Stimulated activated CD4-positive, alpha-beta T cell treated with anti-CD3 and anti-CD28 coated beads, Interleukin-1b, Interleukin-23, amount 100 ng/mL, for 48 hours (primary cell): ENCODE measurements at regions not wholly inside any gene's neighbourhood (a gene's known extent, or its start where the extent isn't known, plus 50 kb on each side); places are given as distances from the start of the nearest gene placed in this dataset.
"Not testable (repeated sequence)": the region's sequence is repeated elsewhere in the genome, so short reads cannot be mapped to it uniquely, and the experiment has no call there.

Experiments
- DNase-seq: peaks from one replicate; pipeline ENCODE4 v3.0.0-alpha.2; 2020

DNA sequence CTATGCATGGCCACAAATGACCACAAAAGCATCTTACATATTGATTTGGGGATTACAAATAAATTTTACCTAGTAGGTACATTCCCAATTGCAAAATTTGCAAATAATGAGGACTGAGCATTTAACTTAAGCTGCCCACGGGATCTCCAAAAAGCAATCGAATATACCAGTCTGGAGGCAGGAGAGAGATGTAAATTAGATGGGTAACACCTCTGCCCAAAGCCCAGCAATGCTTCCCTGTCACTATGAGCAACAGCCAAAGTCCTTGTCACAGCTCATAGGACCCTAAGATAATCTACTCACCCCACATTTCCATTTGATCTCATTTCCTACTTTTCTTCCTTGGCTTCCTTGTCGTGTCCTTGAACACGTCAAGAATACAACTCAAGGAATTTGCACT is 172.2 kb downstream of the SUCLG1 start:
- DNase-seq, result no peak

DNA sequence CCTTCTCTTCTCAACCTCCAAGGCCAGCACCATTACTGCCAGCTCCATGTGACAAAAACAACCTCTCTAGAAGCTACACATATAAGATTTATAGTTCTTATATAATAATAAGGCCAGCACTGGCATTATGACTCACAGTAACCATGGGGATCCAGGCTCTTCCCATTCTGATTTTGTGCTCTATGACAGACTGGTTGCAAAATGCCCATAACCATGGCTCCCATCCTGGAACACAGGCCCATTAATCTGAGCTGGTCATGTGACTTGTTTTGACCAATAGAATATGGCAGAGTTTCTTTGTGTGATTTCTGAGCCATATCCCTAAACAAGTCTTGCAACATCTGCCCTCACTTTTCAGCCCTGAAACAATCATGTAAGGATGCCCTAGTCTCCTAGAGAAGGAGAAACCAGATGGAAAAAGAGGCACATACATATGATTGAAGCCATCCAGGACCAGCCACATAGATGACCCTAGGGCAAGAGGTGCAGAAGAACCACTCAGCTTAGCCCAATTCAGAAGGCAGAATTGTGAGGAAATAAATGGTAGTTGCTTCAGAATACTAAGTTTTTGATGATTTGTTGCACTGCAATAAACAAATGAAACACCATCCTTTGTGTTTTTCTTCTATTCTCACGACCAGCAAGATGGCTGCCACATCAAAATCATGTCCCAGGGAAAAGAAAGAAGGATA is 173.9 kb downstream of the SUCLG1 start:
- DNase-seq, result no peak

DNA sequence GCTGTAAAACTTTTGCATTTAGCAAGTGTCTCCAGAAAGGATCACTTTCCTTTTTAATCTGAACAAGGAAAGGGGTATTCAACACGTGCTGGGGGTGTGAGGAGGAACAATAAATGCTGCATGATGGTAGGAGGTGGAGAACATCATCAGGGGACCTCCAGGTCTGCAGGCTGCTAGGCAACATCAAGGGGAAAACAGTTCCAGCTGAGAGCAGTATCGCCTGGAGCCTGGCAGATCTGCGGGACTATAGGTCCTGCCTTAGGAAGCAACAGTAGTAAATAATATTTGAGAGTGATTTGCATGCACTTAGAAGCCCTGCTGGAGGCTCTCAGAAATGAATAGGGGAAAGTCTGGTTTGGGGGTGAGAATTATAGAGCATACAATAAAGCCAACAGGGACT is 175.6 kb downstream of the SUCLG1 start:
- no peak for DNase-seq

DNA sequence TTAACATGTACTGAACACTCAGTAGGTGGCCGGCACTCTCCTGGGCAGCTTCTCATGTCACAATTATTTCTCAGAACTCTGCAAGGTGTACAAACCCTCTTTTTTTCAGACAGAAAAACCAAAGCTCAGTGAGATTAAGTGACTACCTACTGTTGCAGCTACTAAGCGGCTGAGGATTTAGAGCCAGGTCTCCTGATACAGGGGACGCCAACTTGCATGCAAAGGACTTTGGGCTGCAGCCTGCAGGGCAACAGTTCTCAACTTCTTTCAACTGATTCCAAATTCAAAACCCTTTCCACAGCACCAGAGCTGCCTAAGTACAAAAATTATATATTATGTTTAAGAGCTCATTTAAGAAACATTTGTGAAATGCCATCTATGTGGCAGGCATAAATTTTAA is 177.6 kb downstream of the SUCLG1 start:
- no peak for DNase-seq

GRCh38 chr2:84280873-84281272 is 178.2 kb downstream of the SUCLG1 start:
- DNase-seq, result no peak

GRCh38 chr2:84278386-84278785 is 180.7 kb downstream of the SUCLG1 start:
- no peak for DNase-seq

DNA sequence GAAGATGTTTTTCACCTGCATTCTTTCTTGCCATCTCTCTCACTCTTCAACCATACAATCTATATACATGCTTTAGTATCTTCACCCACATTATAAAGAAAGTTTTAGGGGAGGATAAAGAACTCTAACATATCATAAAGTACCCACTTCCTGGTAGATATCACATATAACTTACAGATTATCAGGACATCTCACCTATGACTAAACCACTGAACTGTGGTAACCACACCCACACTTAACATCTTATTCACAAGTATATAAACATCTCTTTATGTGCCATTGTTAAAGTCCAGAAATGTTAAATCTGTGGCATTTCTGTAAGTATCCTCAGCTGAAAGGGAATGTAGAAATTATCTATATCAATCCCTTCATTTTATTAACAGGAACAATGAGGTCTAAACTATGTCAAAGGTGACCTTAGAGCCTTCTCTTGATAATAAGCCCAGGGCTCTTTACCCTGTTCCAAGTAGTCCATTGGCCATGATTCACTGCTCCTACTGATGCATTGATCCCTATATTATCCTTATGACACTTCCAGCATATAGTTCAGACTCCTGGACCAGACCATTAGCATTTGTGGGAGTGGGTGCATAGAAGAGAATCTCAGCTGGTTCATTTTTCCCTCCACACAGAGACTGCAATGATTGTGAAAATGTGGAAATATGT is 182.4 kb downstream of the SUCLG1 start:
- DNase-seq, result no peak

GRCh38 chr2:84273406-84273805 is 185.7 kb downstream of the SUCLG1 start:
- DNase-seq, result no peak

DNA sequence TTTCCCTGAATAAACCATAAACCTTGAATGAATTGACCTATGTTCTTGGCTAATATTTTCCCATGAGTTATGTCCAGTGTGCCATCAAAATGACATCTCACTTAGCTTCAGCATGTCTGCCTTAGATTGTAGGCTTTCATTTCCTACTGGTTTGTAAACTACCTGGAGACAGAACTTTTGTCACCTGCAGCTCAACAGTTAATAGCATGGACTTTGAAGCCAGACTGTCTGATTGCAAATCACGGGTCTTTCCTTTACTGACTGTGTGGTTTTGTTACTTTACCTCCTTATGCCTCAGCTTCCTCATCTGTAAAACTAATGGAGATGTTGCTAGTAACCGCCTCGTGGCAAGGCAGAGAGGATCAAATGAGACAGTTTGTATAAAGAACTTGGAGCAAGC is 187.1 kb downstream of the SUCLG1 start:
- no peak for DNase-seq

DNA sequence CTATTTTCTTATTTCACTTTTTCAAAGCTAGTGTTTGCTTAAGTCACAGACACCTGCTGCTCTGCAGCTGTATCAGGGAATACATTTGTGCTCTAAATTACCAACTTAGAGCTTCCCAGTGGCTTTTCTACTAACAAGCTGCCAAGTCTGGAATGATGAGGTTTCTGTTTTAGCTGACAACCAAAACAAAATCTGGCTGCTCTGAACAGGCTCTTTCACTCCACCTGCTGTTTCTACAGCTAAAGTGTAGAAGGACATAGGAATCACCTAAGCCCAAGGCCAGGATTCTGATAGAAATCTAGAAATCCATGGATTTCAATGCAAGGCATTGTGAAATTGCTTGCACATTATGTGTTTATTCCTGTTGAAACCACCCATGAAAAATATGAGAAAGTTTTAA is 201.2 kb downstream of the SUCLG1 start:
- no peak for DNase-seq

- DNase-seq, result no peak
Measured at GRCh38 chr2:84251651-84252302, 207.3 kb downstream of the SUCLG1 start.

DNA sequence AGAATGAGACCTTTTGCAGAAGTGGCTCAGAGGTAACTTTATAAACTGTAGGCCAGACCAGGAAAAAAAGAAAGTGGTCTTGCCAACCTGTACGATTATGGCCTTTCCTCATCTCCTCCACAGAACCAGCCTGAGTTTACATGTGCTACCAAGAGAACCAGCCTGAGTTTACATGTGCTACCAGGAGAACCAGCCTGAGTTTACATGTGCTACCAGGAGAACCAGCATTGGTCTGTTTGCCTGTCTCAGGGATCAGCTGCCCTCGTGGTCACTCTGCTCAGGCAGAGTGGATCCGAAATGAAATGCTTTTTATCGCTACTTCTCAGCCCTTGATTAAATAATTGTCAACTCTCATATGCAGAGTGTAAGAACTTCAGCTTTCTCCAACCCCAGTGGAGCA is 209.9 kb downstream of the SUCLG1 start:
- no peak for DNase-seq

DNA sequence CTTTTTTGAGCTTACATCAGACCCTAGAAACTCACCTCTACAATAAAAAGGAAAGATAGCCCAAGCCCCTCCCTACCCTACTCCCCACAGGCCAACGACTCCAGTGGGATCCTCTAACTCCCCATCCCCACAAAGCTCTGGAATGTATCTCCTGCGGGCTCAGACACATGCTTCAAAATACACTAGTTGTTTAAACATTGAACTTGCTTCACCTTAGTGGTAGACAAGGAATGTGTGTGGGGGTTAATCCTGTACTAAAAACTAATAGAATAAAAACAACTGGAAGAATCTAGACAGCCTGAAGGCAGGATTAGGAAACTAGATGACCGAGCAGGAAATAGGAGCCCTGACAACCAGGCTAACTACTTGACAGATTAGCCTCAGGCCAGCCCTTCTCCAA is 211.5 kb downstream of the SUCLG1 start:
- no peak for DNase-seq

GRCh38 chr2:84243788-84244733 is 215.0 kb downstream of the SUCLG1 start:
- no peak for DNase-seq

GRCh38 chr2:84238907-84239306 is 220.2 kb downstream of the SUCLG1 start:
- no peak for DNase-seq

DNA sequence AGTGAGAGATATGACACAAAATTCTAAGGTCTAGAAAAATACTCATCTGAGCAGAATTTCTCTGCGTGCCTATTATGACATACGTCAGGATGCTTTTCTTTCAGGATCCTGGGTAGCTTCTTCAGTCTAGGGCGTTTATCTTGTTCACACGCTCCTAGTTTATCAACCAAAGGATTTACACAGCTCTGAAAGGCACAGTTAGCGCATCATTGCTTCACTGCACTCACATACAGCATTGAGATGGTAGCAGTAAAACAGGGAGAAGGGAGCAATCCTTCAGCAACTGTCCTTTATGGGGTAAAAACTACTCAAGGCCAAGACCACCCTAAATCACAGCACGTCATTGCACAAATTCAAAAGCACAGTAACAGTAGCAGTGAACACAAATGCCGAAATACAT is 222.8 kb downstream of the SUCLG1 start:
- no peak for DNase-seq

DNA sequence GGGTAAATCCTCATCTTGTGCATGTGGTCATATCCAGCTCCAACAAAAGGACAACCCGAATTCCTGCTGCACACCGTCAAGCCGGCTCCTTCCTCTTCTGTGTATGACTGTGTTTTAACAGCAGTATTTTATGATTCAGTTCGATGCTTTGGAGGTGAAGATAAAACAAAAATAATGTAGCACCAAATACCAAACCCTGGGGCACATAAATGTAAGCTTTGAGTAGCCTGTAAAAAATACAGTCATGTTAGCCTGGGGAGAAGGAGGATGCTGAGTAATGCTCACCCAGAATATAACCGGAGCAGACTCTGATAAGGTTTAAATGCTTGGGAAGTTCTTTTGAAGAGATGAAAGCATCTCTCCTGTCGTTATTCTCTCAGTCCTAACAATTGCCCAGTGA is 225.0 kb downstream of the SUCLG1 start:
- DNase-seq, result no peak

DNA sequence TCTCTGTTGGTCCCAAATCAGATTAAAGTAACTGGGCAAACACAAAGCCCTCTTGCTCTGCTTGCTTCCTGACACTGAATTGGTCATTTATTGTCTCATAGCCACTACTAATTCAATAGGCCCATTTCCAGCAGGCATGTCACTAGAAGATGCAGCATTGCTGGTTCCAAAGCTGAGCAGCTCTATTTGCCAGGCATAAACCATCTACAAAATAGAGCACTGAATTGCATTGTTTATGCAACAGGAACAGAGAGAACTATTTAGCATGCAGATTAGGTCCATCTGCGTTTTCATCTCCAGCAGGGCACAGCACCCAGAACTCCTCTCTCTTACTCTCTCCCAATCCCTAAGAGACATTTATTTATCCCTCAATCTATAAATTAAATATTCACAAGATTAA is 227.6 kb downstream of the SUCLG1 start:
- no peak for DNase-seq

GRCh38 chr2:84224121-84224520 is 235.0 kb downstream of the SUCLG1 start:
- DNase-seq, result no peak

- no peak for DNase-seq
Measured at GRCh38 chr2:84223191-84223590, 235.9 kb downstream of the SUCLG1 start.

GRCh38 chr2:84221102-84221501 is 238.0 kb downstream of the SUCLG1 start:
- not testable (repeated sequence) for DNase-seq

DNA sequence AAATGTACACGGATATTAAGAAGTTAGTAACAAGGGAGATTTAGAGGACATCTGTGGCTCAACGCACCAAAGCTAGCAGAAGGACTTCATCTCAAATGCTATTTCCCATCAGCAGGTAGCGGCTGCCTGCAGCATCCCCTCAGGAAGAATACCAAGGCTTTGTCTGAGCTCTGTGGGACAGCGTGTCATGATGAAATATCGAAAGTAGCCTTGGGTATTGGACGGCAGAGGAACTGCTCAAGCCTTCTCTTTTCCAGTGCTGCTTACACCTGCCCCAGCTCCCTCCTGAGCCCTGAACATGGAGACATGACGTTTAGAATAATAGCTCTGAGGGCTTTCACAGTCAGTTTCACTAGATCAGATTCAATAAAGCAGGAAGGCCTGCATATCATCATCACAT is 241.6 kb downstream of the SUCLG1 start:
- DNase-seq, result no peak

DNA sequence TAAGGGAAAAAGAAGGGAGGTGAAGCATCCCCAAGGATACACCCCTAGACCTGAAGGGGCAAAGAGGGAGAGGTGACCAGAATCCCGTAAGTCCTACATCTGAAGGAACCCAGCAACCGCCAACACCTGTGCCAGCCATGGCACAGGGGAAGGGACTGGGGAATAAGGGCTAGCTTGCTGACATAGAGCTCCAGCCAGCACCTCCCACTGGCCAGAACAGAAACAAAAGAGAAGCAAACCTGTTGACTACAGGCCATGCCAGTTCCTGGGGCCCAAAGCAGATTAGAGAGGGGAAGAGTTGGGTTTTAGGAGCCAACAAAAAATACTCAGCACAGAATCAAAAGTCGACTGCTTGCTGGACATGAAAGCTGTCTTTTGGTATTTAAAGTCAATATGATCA is 244.6 kb downstream of the SUCLG1 start:
- DNase-seq, result no peak
